ENCODE measurements at regions not wholly inside any gene's neighbourhood (a gene's known extent, or its start where the extent isn't known, plus 50 kb on each side); places are given as distances from the start of the nearest gene placed in this dataset.
A peak's percentile ranks its signal among the peaks of the same experiment; 100 is the strongest.

GRCh38 chr6:115630424-115631024 is 430.2 kb downstream of the FRK start:
- H3K27ac ChIP-seq (ENCODE audit: low read depth, low read length), result no peak overlapping the region
- H3K56ac ChIP-seq (ENCODE audit: low read length), result no peak overlapping the region
- no peak overlapping the region for H2BK120ac ChIP-seq (ENCODE audit: low read depth, low read length)
- no peaks in the 10 kb centered on the region for H3K79me1 ChIP-seq (ENCODE audit: low read length)
- H2AK5ac ChIP-seq (ENCODE audit: low read length), result no peak overlapping the region
- H3K79me2 ChIP-seq (ENCODE audit: control insufficient read depth, insufficient read depth, low read length), result no peaks in the 10 kb centered on the region
- no peak overlapping the region for H3K18ac ChIP-seq (ENCODE audit: low read length)
- no CpG with 5 or more reads among the region's 4 CpGs for WGBS (ENCODE audit: extremely low coverage, insufficient coverage, low lambda C conversion rate)
- no peak overlapping the region for H3K4me2 ChIP-seq (ENCODE audit: low read length)
- H3K23ac ChIP-seq (ENCODE audit: low read length), result no peak overlapping the region
- no peak overlapping the region for H3K4ac ChIP-seq (ENCODE audit: low read depth, low read length)
- no peak overlapping the region for H3K4me3 ChIP-seq (ENCODE audit: low read length)
- H2BK15ac ChIP-seq (replicated peaks; ENCODE audit: low read depth), result no peak overlapping the region
- no peak overlapping the region for H4K8ac ChIP-seq (ENCODE audit: low read depth, low read length)
- no peaks in the 10 kb centered on the region for H3K36me3 ChIP-seq (ENCODE audit: control insufficient read depth, insufficient read depth, low read length)
- H3K4me1 ChIP-seq (ENCODE audit: control insufficient read depth, low read depth, low read length), result no peaks in the 10 kb centered on the region
- no peak overlapping the region for H2BK5ac ChIP-seq (ENCODE audit: low read length)
- H3K27me3 ChIP-seq (ENCODE audit: insufficient read depth, low read length, poor library complexity), result no peaks in the 10 kb centered on the region
- no peak overlapping the region for H4K5ac ChIP-seq (ENCODE audit: low read length)
- no peak overlapping the region for H3K9ac ChIP-seq (ENCODE audit: low read length)
- no peak for DNase-seq

DNA sequence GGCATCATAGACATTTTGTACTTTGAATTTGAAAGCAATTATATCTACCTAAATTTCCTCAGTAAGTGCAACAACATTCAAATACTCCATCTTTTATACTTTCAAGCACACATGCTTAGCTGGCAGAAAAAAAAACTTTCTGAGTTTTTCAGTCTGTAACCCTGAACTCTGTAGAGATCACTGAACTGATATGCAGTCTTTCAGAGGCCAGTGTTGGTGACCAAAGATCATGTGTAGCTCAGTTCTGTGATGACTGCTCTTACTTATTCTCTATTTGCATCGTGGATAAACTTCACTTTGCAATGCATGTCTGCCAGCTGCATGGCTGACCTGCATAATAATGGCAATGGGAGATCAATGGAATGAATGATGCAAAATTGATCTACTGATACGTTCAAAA is 431.3 kb downstream of the FRK start:
- WGBS (ENCODE audit: extremely low coverage, insufficient coverage, low lambda C conversion rate), result no CpG with 5 or more reads among the region's 2 CpGs
- H2BK120ac ChIP-seq (ENCODE audit: low read depth, low read length), result no peak overlapping the region
- no peak overlapping the region for H3K9ac ChIP-seq (ENCODE audit: low read length)

GRCh38 chr6:115618256-115618655 is 442.4 kb downstream of the FRK start:
- H4K5ac ChIP-seq (ENCODE audit: low read length), result no peak overlapping the region
- H3K4me3 ChIP-seq (ENCODE audit: low read length), result no peak overlapping the region
- no peak overlapping the region for H3K4me2 ChIP-seq (ENCODE audit: low read length)
- H3K36me3 ChIP-seq (ENCODE audit: control insufficient read depth, insufficient read depth, low read length), result no peaks in the 10 kb centered on the region
- no peak overlapping the region for H3K18ac ChIP-seq (ENCODE audit: low read length)
- H3K23ac ChIP-seq (ENCODE audit: low read length), result no peak overlapping the region
- H4K8ac ChIP-seq (ENCODE audit: low read depth, low read length), result no peak overlapping the region
- no peak overlapping the region for H2BK15ac ChIP-seq (replicated peaks; ENCODE audit: low read depth)
- no peak overlapping the region for H3K27ac ChIP-seq (ENCODE audit: low read depth, low read length)
- H3K56ac ChIP-seq (ENCODE audit: low read length), result no peak overlapping the region
- H2AK5ac ChIP-seq (ENCODE audit: low read length), result no peak overlapping the region
- no peak for DNase-seq
- no peaks in the 10 kb centered on the region for H3K27me3 ChIP-seq (ENCODE audit: insufficient read depth, low read length, poor library complexity)
- WGBS (ENCODE audit: extremely low coverage, insufficient coverage, low lambda C conversion rate), result no CpG with 5 or more reads among the region's 2 CpGs
- H2BK5ac ChIP-seq (ENCODE audit: low read length), result no peak overlapping the region
- H2BK120ac ChIP-seq (ENCODE audit: low read depth, low read length), result no peak overlapping the region
- H3K4ac ChIP-seq (ENCODE audit: low read depth, low read length), result no peak overlapping the region
- no peaks in the 10 kb centered on the region for H3K79me1 ChIP-seq (ENCODE audit: low read length)
- H3K9ac ChIP-seq (ENCODE audit: low read length), result no peak overlapping the region
- no peaks in the 10 kb centered on the region for H3K79me2 ChIP-seq (ENCODE audit: control insufficient read depth, insufficient read depth, low read length)
- no peaks in the 10 kb centered on the region for H3K4me1 ChIP-seq (ENCODE audit: control insufficient read depth, low read depth, low read length)

More for the DNA sequence above, 431.3 kb downstream of the FRK start:
- Histone ChIP-seq H3K23ac (ENCODE audit: low read length) (no peak overlapping the region), H3K56ac (ENCODE audit: low read length) (no peak overlapping the region), H2BK5ac (ENCODE audit: low read length) (no peak overlapping the region), H2AK5ac (ENCODE audit: low read length) (no peak overlapping the region), H3K4me3 (ENCODE audit: low read length) (no peak overlapping the region), H3K4ac (ENCODE audit: low read depth, low read length) (no peak overlapping the region), H4K8ac (ENCODE audit: low read depth, low read length) (no peak overlapping the region), H3K4me1 (ENCODE audit: control insufficient read depth, low read depth, low read length) (no peaks in the 10 kb centered on the region), H3K79me2 (ENCODE audit: control insufficient read depth, insufficient read depth, low read length) (no peaks in the 10 kb centered on the region), H3K4me2 (ENCODE audit: low read length) (no peak overlapping the region), H3K18ac (ENCODE audit: low read length) (no peak overlapping the region), H3K36me3 (ENCODE audit: control insufficient read depth, insufficient read depth, low read length) (no peaks in the 10 kb centered on the region), H3K27me3 (ENCODE audit: insufficient read depth, low read length, poor library complexity) (no peaks in the 10 kb centered on the region), H3K27ac (ENCODE audit: low read depth, low read length) (no peak overlapping the region), H3K79me1 (ENCODE audit: low read length) (no peaks in the 10 kb centered on the region), H2BK15ac (replicated peaks; ENCODE audit: low read depth) (no peak overlapping the region), H4K5ac (ENCODE audit: low read length) (no peak overlapping the region)
- no peak for DNase-seq

- no peak overlapping the region for H3K27ac ChIP-seq (ENCODE audit: low read depth, low read length)
- H2BK120ac ChIP-seq (ENCODE audit: low read depth, low read length), result no peak overlapping the region
- H2BK5ac ChIP-seq (ENCODE audit: low read length), result no peak overlapping the region
- no peak overlapping the region for H4K5ac ChIP-seq (ENCODE audit: low read length)
- no peak for DNase-seq
- H3K9ac ChIP-seq (ENCODE audit: low read length), result no peak overlapping the region
- H3K4me1 ChIP-seq (ENCODE audit: control insufficient read depth, low read depth, low read length), result no peaks in the 10 kb centered on the region
- no peaks in the 10 kb centered on the region for H3K36me3 ChIP-seq (ENCODE audit: control insufficient read depth, insufficient read depth, low read length)
- no peak overlapping the region for H3K4ac ChIP-seq (ENCODE audit: low read depth, low read length)
- H3K79me1 ChIP-seq (ENCODE audit: low read length), result no peaks in the 10 kb centered on the region
- H3K4me2 ChIP-seq (ENCODE audit: low read length), result no peak overlapping the region
- H2AK5ac ChIP-seq (ENCODE audit: low read length), result no peak overlapping the region
- H3K18ac ChIP-seq (ENCODE audit: low read length), result no peak overlapping the region
- H3K79me2 ChIP-seq (ENCODE audit: control insufficient read depth, insufficient read depth, low read length), result no peaks in the 10 kb centered on the region
- H3K4me3 ChIP-seq (ENCODE audit: low read length), result no peak overlapping the region
- no peak overlapping the region for H4K8ac ChIP-seq (ENCODE audit: low read depth, low read length)
- no peak overlapping the region for H2BK15ac ChIP-seq (replicated peaks; ENCODE audit: low read depth)
- H3K23ac ChIP-seq (ENCODE audit: low read length), result no peak overlapping the region
- no peak overlapping the region for H3K56ac ChIP-seq (ENCODE audit: low read length)
- WGBS (ENCODE audit: extremely low coverage, insufficient coverage, low lambda C conversion rate), result no CpG with 5 or more reads among the region's 1 CpG
- H3K27me3 ChIP-seq (ENCODE audit: insufficient read depth, low read length, poor library complexity), result no peaks in the 10 kb centered on the region
Measured at GRCh38 chr6:115617031-115617430, 443.7 kb downstream of the FRK start.

GRCh38 chr6:115613488-115613887 is 447.2 kb downstream of the FRK start:
- Histone ChIP-seq H3K56ac (ENCODE audit: low read length) (no peak overlapping the region), H2AK5ac (ENCODE audit: low read length) (no peak overlapping the region), H3K79me1 (ENCODE audit: low read length) (no peaks in the 10 kb centered on the region), H3K4ac (ENCODE audit: low read depth, low read length) (no peak overlapping the region), H3K9ac (ENCODE audit: low read length) (no peak overlapping the region), H3K18ac (ENCODE audit: low read length) (no peak overlapping the region), H3K79me2 (ENCODE audit: control insufficient read depth, insufficient read depth, low read length) (no peaks in the 10 kb centered on the region), H2BK15ac (replicated peaks; ENCODE audit: low read depth) (peak overlapping the region; percentile 36), H3K4me2 (ENCODE audit: low read length) (no peak overlapping the region), H3K27me3 (ENCODE audit: insufficient read depth, low read length, poor library complexity) (no peaks in the 10 kb centered on the region), H3K36me3 (ENCODE audit: control insufficient read depth, insufficient read depth, low read length) (no peaks in the 10 kb centered on the region), H2BK5ac (ENCODE audit: low read length) (no peak overlapping the region), H3K23ac (ENCODE audit: low read length) (no peak overlapping the region), H4K5ac (ENCODE audit: low read length) (no peak overlapping the region), H3K4me1 (ENCODE audit: control insufficient read depth, low read depth, low read length) (no peaks in the 10 kb centered on the region), H3K4me3 (ENCODE audit: low read length) (no peak overlapping the region), H4K8ac (ENCODE audit: low read depth, low read length) (no peak overlapping the region), H3K27ac (ENCODE audit: low read depth, low read length) (no peak overlapping the region), H2BK120ac (ENCODE audit: low read depth, low read length) (no peak overlapping the region)
- DNase-seq, result no peak
- no CpG with 5 or more reads among the region's 3 CpGs for WGBS (ENCODE audit: extremely low coverage, insufficient coverage, low lambda C conversion rate)

GRCh38 chr6:115612796-115613479 is 447.8 kb downstream of the FRK start:
- Histone ChIP-seq H3K4me3 (ENCODE audit: low read length) (no peak overlapping the region), H4K5ac (ENCODE audit: low read length) (no peak overlapping the region), H3K18ac (ENCODE audit: low read length) (no peak overlapping the region), H3K36me3 (ENCODE audit: control insufficient read depth, insufficient read depth, low read length) (no peaks in the 10 kb centered on the region), H3K4me1 (ENCODE audit: control insufficient read depth, low read depth, low read length) (no peaks in the 10 kb centered on the region), H3K4me2 (ENCODE audit: low read length) (no peak overlapping the region), H3K79me2 (ENCODE audit: control insufficient read depth, insufficient read depth, low read length) (no peaks in the 10 kb centered on the region), H3K79me1 (ENCODE audit: low read length) (no peaks in the 10 kb centered on the region), H3K23ac (ENCODE audit: low read length) (no peak overlapping the region), H2AK5ac (ENCODE audit: low read length) (no peak overlapping the region), H3K4ac (ENCODE audit: low read depth, low read length) (no peak overlapping the region), H3K56ac (ENCODE audit: low read length) (no peak overlapping the region), H4K8ac (ENCODE audit: low read depth, low read length) (no peak overlapping the region), H2BK5ac (ENCODE audit: low read length) (no peak overlapping the region), H2BK15ac (replicated peaks; ENCODE audit: low read depth) (no peak overlapping the region), H3K27ac (ENCODE audit: low read depth, low read length) (no peak overlapping the region), H3K9ac (ENCODE audit: low read length) (no peak overlapping the region), H2BK120ac (ENCODE audit: low read depth, low read length) (no peak overlapping the region), H3K27me3 (ENCODE audit: insufficient read depth, low read length, poor library complexity) (no peaks in the 10 kb centered on the region)
- no CpG with 5 or more reads among the region's 7 CpGs for WGBS (ENCODE audit: extremely low coverage, insufficient coverage, low lambda C conversion rate)
- DNase-seq, result no peak

Measured in mesendoderm (in vitro differentiated cells).